Astrocyte of the cerebellum (primary cell): ENCODE measurements at regions not wholly inside any gene's neighbourhood (a gene's known extent, or its start where the extent isn't known, plus 50 kb on each side); places are given as distances from the start of the nearest gene placed in this dataset.

Experiments
- DNase-seq: peaks from one replicate; pipeline ENCODE4 v3.0.0-alpha.2; 2011; ENCODE audit warnings: low read depth
- H3K4me3 ChIP-seq: 2 replicates; pipeline ENCODE4 v1.5.1; 2011; ENCODE audit warnings: mild to moderate bottlenecking, low read depth, low read length, moderate library complexity
- CTCF ChIP-seq: IDR thresholded peaks from 2 replicates; pipeline ENCODE4 v1.5.1; 2012; ENCODE audit warnings: low read length, low read depth, moderate library complexity, mild to moderate bottlenecking; ENCODE audit errors: missing control alignments
- in situ Hi-C: cut with HindIII; loops from 2 replicates; pipeline ENCODE4 v1.10.0; 2017; ENCODE audit warnings: low sequenced_read_pairs

DNA sequence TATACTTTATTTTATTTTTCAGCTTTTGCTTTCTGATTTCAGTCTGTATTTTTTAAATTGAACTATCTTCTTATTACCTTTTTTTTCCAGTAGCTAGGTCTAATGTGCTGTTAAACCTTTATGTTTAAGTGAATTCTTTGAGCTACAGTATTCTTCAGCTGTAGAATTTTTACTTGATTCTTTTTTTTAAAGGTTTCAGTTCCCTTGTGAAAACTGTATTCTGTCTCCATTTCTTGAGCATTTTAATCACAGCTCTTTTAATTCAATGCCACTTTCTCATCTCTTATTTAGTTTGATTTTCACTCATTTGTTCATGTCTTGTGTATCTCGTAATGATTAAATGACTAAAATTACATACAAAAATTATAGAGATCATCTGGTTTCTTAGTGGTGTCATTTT is 233.8 kb downstream of the MTRR start:
- no peak overlapping the region for H3K4me3 ChIP-seq
- no peak for DNase-seq
- in situ Hi-C loops, result no loop called here
- no peak for TF ChIP-seq CTCF

GRCh38 chr5:8114597-8115266 is 245.8 kb downstream of the MTRR start:
- H3K4me3 ChIP-seq, result no peak overlapping the region
- in situ Hi-C loops, result no loop called here
- TF ChIP-seq CTCF, result no peak
- no peak for DNase-seq

DNA sequence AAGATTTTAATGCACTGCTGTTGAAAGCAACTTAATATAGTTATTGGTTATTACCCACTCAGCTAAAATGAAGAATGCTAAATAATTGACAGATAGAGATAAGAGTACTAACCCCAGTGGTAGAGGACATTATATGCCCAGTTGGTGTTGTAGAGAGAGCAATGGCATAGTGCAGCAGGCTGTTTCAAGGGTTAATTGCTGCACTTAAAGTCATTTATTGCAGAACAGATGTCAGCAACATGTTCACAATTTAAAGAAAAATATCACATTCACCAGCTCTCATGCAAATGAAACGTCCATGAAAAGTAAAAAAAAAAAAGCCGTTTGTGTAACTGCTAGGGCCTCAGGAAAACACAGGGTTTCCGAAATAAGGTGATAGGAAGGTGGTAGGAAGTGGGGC is 254.6 kb downstream of the MTRR start:
- in situ Hi-C loops, result no loop called here
- H3K4me3 ChIP-seq, result no peak overlapping the region
- no peak for TF ChIP-seq CTCF
- no peak for DNase-seq

GRCh38 chr5:8134609-8135008 is 265.7 kb downstream of the MTRR start:
- no peak overlapping the region for H3K4me3 ChIP-seq
- no peak for TF ChIP-seq CTCF
- in situ Hi-C loops, result no loop called here
- no peak for DNase-seq

DNA sequence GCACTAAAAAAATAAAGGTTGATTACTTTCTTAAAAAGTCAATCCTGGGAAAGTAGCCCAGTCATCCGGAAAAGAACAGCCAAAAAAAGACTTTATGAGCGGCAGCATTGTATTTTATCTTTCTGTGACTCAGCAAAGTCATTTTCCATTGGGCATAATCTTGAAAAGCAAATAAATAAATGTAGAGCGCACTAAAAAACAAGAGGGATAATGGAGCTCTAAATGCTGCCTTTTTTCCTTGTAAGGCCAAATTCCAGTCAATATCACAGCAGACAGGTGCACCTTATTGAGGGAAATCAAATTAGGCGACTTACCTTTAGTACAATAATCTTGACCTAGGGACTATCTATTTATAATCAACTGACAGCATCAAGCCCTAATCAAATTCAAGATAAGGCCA is 266.8 kb downstream of the MTRR start:
- in situ Hi-C loops, result no loop called here
- H3K4me3 ChIP-seq, result no peak overlapping the region
- no peak for TF ChIP-seq CTCF
- no peak for DNase-seq

- in situ Hi-C loops, result no loop called here
- TF ChIP-seq CTCF, result no peak
These were observed 267.3 kb downstream of the MTRR start for GRCh38 chr5:8136271-8136670.

DNA sequence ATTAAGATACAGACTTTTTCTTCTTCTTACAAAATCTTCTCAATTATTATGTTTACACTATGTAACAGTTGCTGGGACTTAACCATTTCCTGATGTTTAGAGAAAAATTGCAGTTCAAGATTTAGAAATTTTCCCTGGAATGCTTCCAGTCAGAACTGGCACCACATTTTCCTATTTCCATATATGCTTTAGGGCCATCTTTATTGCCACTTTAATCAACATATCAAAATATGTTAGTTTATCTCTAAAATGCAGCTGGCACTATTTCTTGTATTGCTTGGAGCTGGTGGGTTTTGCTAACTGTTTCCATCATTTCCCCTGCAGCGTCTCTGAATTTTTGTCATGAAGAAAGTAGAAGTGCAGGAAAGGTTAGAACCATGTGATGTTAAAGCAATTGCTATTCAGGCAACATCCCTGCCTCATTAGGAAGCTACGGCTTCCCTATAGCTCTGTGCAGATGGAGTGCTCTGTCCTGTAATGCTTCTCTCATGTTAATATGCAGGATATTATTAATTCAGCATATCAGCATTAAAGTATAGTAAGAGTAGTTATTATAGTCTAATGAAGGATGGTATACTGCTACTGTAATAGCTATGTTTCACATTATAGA is 269.1 kb downstream of the MTRR start:
- no peak overlapping the region for H3K4me3 ChIP-seq
- in situ Hi-C loops, result no loop called here
- no peak for DNase-seq
- no peak for TF ChIP-seq CTCF

More at GRCh38 chr5:8136271-8136670, 267.3 kb downstream of the MTRR start:
- no peak overlapping the region for H3K4me3 ChIP-seq
- no peak for DNase-seq
